Prostate gland (tissue), 2 donors: ENCODE measurements at regions not wholly inside any gene's neighbourhood (a gene's known extent, or its start where the extent isn't known, plus 50 kb on each side); places are given as distances from the start of the nearest gene placed in this dataset.
"Not testable (repeated sequence)": the region's sequence is repeated elsewhere in the genome, so short reads cannot be mapped to it uniquely, and the experiment has no call there.

ENCODE experiments used
- CTCF ChIP-seq, 4 experiments: fragments of 200-600 bp in 2 of 4; fragments of 450-650 bp in 2 of 4; sonication (generic) in 2 of 4; IDR thresholded peaks; 1 replicate in 3 of 4; 2 replicates in 1 of 4; pipeline ENCODE4 v1.5.1; 2016 to 2019; ENCODE audit warnings: antibody characterized with exemption in 4 of 4, mild to moderate bottlenecking in 2 of 4, moderate library complexity in 2 of 4
- POLR2A ChIP-seq: fragments of 450-650 bp; IDR thresholded peaks from one replicate; pipeline ENCODE4 v1.6.1; 2016; ENCODE audit warnings: antibody characterized with exemption, mild to moderate bottlenecking
- POLR2AphosphoS5 ChIP-seq: sonication (generic); formaldehyde crosslinking; IDR thresholded peaks from one replicate; pipeline ENCODE4 v1.6.1; 2017; ENCODE audit warnings: antibody characterized with exemption

GRCh38 chrX:54647607-54648006 is 117.6 kb downstream of the GNL3L start:
- TF ChIP-seq CTCF (IDR thresholded peaks at IDR 0.05); POLR2A; POLR2AphosphoS5: not testable (repeated sequence)
